ENCODE measurements at regions not wholly inside any gene's neighbourhood (a gene's known extent, or its start where the extent isn't known, plus 50 kb on each side); places are given as distances from the start of the nearest gene placed in this dataset.
"Not testable (repeated sequence)": the region's sequence is repeated elsewhere in the genome, so short reads cannot be mapped to it uniquely, and the experiment has no call there.

DNA sequence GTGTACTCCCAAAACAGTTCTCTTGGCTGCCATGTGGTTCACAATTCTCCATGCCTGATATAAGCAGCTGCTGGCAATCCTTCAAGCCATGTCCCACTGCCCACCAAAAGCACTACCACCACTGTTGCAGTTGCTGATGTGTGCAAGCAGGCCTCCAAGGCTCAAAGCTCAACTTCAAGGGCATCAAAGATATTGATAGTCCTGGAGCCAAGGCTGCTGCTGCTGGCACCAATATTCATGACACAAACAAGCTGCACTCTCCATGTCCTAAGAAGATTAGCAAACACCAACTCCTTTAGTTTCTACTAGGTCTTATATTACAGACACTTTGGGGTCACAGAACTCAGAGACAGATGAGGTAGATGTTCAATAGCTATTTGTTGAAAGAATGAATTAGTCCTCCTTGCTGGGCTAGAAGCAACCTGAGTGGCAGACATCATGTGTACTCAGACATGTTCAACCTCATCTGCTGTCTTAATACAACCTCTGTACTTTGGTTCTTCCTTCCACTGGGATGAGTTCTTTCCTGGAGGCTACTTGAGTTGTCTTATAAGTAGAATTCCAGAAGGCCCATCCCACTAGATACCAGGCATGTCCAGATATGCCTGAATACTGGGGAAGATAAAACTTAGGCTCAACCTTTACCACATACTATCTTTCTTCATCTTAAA, 104.5 kb upstream of the UGP2 start:
- ATAC-seq: peak; percentile 65 to 73
- H3K4me1 ChIP-seq: peaks cover 30 to 33% of the 10 kb centered on the region in 2 donors
- intact Hi-C loops (cut with DNase I; ENCODE audit: low total_unique reads) (no loop called here), in situ Hi-C loops (cut with MboI; ENCODE audit: low sequenced_read_pairs in 4 of 4) (no loop called here)
- TF ChIP-seq, protein P1, sequence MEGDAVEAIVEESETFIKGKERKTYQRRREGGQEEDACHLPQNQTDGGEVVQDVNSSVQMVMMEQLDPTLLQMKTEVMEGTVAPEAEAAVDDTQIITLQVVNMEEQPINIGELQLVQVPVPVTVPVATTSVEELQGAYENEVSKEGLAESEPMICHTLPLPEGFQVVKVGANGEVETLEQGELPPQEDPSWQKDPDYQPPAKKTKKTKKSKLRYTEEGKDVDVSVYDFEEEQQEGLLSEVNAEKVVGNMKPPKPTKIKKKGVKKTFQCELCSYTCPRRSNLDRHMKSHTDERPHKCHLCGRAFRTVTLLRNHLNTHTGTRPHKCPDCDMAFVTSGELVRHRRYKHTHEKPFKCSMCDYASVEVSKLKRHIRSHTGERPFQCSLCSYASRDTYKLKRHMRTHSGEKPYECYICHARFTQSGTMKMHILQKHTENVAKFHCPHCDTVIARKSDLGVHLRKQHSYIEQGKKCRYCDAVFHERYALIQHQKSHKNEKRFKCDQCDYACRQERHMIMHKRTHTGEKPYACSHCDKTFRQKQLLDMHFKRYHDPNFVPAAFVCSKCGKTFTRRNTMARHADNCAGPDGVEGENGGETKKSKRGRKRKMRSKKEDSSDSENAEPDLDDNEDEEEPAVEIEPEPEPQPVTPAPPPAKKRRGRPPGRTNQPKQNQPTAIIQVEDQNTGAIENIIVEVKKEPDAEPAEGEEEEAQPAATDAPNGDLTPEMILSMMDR (IDR thresholded peaks at IDR 0.05 in 4 of 5, conservative IDR thresholded peaks at IDR 0.05 in 1 of 5): no peak
- TF ChIP-seq POLR2A (IDR thresholded peaks at IDR 0.05): no peak
- no peaks in the 10 kb centered on the region for H3K27me3 ChIP-seq
- no peaks in the 10 kb centered on the region for H3K36me3 ChIP-seq
- no peaks in the 10 kb centered on the region for H3K9me3 ChIP-seq
- DNase-seq: peak in 1 of 2 donors; percentile 25
- no peak overlapping the region for H3K4me3 ChIP-seq
- peak overlapping the region; percentile 38 to 63 (median 57) for H3K27ac ChIP-seq

DNA sequence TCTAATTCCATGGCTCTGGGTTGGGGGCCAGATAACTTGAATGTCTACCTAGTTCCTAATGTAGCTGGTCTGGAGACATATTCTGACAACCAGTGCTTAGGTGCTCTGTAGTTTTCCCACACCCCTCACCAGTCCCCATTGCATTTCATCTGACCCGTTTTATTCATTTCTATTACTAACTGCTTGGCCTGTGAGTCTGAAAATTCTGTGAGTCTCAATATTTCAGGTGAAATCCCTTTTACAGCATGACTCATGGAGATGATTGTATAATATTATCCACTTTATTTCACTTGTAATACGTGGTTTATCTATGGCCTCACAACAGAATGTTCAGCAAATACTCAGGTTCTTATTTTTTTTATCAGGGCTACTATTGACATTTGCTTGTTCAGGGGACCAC, 103.7 kb upstream of the UGP2 start:
- DNase-seq: no peak
- H3K36me3 ChIP-seq: no peaks in the 10 kb centered on the region
- intact Hi-C loops (cut with DNase I; ENCODE audit: low total_unique reads) (no loop called here), in situ Hi-C loops (cut with MboI; ENCODE audit: low sequenced_read_pairs in 4 of 4) (no loop called here)
- H3K27ac ChIP-seq: peak overlapping the region; percentile 38 to 63 (median 57)
- H3K9me3 ChIP-seq: no peaks in the 10 kb centered on the region
- peaks cover 38 to 41% of the 10 kb centered on the region in 2 donors for H3K4me1 ChIP-seq
- no peak for ATAC-seq
- no peak overlapping the region for H3K4me3 ChIP-seq
- no peaks in the 10 kb centered on the region for H3K27me3 ChIP-seq
- TF ChIP-seq, protein P1 (IDR thresholded peaks at IDR 0.05 in 4 of 5, conservative IDR thresholded peaks at IDR 0.05 in 1 of 5): no peak
- no peak for TF ChIP-seq POLR2A (IDR thresholded peaks at IDR 0.05)

DNA sequence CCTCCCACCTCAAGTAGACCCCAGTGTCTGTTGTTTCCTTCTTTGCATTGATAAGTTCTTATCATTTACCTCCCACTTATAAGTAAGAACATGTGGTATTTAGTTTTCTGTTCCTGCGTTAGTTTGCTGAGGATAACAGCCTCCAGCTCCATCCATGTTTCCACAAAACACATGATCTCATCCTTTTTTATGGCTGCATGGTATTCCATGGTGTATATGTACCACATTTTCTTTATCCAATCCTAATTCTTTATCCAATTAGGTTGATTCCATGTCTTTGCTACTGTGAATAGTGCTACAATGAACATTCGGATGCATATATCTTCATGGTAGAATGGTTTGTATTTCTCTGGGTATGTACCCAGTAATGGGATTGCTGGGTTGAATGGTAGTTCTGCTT, 102.5 kb upstream of the UGP2 start:
- H3K27me3 ChIP-seq; H3K9me3 ChIP-seq; DNase-seq; intact Hi-C loops (cut with DNase I; ENCODE audit: low total_unique reads); in situ Hi-C loops (cut with MboI; ENCODE audit: low sequenced_read_pairs in 4 of 4); H3K27ac ChIP-seq; ATAC-seq; H3K36me3 ChIP-seq; H3K4me3 ChIP-seq: not testable (repeated sequence)
- peaks cover 45 to 48% of the 10 kb centered on the region in 2 donors for H3K4me1 ChIP-seq

DNA sequence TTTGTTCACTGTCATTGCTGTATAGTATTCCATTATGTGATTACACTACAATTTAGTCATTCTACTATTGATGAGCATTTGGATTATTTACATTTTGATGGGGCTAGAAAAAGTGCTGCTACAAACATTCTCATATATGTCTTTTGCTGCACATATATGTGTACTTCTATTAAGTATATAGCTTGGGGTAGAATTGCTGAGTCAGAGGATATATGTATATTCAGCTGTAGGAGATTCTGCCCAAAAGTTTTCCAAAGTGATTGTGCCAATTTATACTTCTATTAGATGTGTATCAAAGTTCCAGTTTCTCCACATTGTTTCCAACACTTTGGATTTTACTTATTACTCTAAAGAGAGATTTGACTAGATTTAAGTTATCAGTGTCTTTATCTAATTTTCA, 101.7 kb upstream of the UGP2 start:
- DNase-seq (no peak), ATAC-seq (no peak)
- Histone ChIP-seq H3K27ac (peak overlapping the region in 2 of 4 donors; percentile 77 to 81), H3K36me3 (no peaks in the 10 kb centered on the region), H3K4me3 (no peak overlapping the region), H3K27me3 (no peaks in the 10 kb centered on the region), H3K4me1 (peaks cover 51 to 55% of the 10 kb centered on the region in 2 donors), H3K9me3 (no peaks in the 10 kb centered on the region)
- in situ Hi-C loops (cut with MboI; ENCODE audit: low sequenced_read_pairs in 4 of 4): no loop called here
- TF ChIP-seq, protein P1 (IDR thresholded peaks at IDR 0.05 in 4 of 5, conservative IDR thresholded peaks at IDR 0.05 in 1 of 5): no peak
- TF ChIP-seq POLR2A (IDR thresholded peaks at IDR 0.05): no peak
- intact Hi-C loops (cut with DNase I; ENCODE audit: low total_unique reads): no loop called here

DNA sequence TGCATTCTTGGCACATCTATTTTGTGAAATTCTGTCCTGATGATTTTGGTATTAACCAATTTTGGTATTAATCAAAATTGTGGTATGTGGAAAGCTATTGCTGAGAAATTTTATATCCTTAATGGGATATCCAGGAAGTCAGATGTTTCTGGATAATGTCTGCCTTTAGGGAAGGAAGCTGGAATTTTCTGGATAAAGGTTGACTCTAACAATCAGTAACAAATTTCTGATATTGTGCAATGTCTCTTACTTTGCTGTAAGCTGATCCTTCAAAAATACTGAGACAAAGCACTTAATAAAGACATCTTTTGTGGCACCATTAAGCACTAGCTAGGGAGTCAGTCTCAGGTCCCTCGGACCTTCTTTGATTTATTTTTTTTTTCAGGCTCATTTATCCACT, 100.8 kb upstream of the UGP2 start:
- DNase-seq (no peak), ATAC-seq (no peak)
- TF ChIP-seq POLR2A (IDR thresholded peaks at IDR 0.05): no peak
- TF ChIP-seq, protein P1 (IDR thresholded peaks at IDR 0.05 in 4 of 5, conservative IDR thresholded peaks at IDR 0.05 in 1 of 5): no peak
- in situ Hi-C loops (cut with MboI; ENCODE audit: low sequenced_read_pairs in 4 of 4): no loop called here
- intact Hi-C loops (cut with DNase I; ENCODE audit: low total_unique reads): no loop called here
- H3K9me3 ChIP-seq: no peaks in the 10 kb centered on the region
- peaks cover 53 to 55% of the 10 kb centered on the region in 2 donors for H3K4me1 ChIP-seq
- H3K27me3 ChIP-seq: no peaks in the 10 kb centered on the region
- H3K27ac ChIP-seq: peak overlapping the region; percentile 36 to 86 (median 79)
- no peak overlapping the region for H3K4me3 ChIP-seq
- no peaks in the 10 kb centered on the region for H3K36me3 ChIP-seq

All from gastrocnemius medialis (tissue), 4 donors.